ENCODE measurements at regions not wholly inside any gene's neighbourhood (a gene's known extent, or its start where the extent isn't known, plus 50 kb on each side); places are given as distances from the start of the nearest gene placed in this dataset.

GRCh38 chr13:38045278-38046048 lies 175.9 kb upstream of the TRPC4 start:
- ATAC-seq (no peak), DNase-seq (no peak)
- CTCF ChIA-PET: no interaction called here
- no peak overlapping the region for H3K27ac Mint-ChIP-seq
- peaks cover 26% of the 10 kb centered on the region for H3K9me3 Mint-ChIP-seq (ENCODE audit: insufficient read depth)
- H3K4me3 Mint-ChIP-seq: no peak overlapping the region
- no peaks in the 10 kb centered on the region for H3K36me3 Mint-ChIP-seq (ENCODE audit: low read depth)
- no peaks in the 10 kb centered on the region for H3K27me3 Mint-ChIP-seq (ENCODE audit: low read depth)
- POLR2A ChIA-PET: no interaction called here
- H3K4me1 Mint-ChIP-seq (ENCODE audit: low read depth): no peaks in the 10 kb centered on the region

GRCh38 chr13:38044067-38044466 lies 174.5 kb upstream of the TRPC4 start:
- Mint-ChIP-seq H3K4me1 (ENCODE audit: low read depth) (no peaks in the 10 kb centered on the region), H3K4me3 (no peak overlapping the region), H3K27me3 (ENCODE audit: low read depth) (no peaks in the 10 kb centered on the region), H3K9me3 (ENCODE audit: insufficient read depth) (peaks cover 26% of the 10 kb centered on the region), H3K27ac (no peak overlapping the region), H3K36me3 (ENCODE audit: low read depth) (no peaks in the 10 kb centered on the region)
- DNase-seq (no peak), ATAC-seq (no peak)
- ChIA-PET CTCF (no interaction called here), POLR2A (no interaction called here)

GRCh38 chr13:38042771-38043170 lies 173.2 kb upstream of the TRPC4 start:
- Mint-ChIP-seq H3K4me3 (no peak overlapping the region), H3K9me3 (ENCODE audit: insufficient read depth) (peaks cover 22% of the 10 kb centered on the region), H3K36me3 (ENCODE audit: low read depth) (no peaks in the 10 kb centered on the region), H3K27ac (no peak overlapping the region), H3K27me3 (ENCODE audit: low read depth) (no peaks in the 10 kb centered on the region), H3K4me1 (ENCODE audit: low read depth) (no peaks in the 10 kb centered on the region)
- DNase-seq (no peak), ATAC-seq (no peak)
- ChIA-PET POLR2A (no interaction called here), CTCF (interaction anchor here (0.6 kb wide), 1 partner anchor 710 kb away, joined by 4 read pairs; no protein-coding TSS in a partner anchor)

GRCh38 chr13:38024431-38024830 lies 154.9 kb upstream of the TRPC4 start:
- ChIA-PET POLR2A (no interaction called here), CTCF (no interaction called here)
- Mint-ChIP-seq H3K27ac (no peak overlapping the region), H3K4me3 (no peak overlapping the region), H3K27me3 (ENCODE audit: low read depth) (no peaks in the 10 kb centered on the region), H3K4me1 (ENCODE audit: low read depth) (no peaks in the 10 kb centered on the region), H3K36me3 (ENCODE audit: low read depth) (no peaks in the 10 kb centered on the region), H3K9me3 (ENCODE audit: insufficient read depth) (peaks cover 21% of the 10 kb centered on the region)
- DNase-seq: no peak
- no peak for ATAC-seq

GRCh38 chr13:38017320-38017719 lies 147.7 kb upstream of the TRPC4 start:
- no peaks in the 10 kb centered on the region for H3K27me3 Mint-ChIP-seq (ENCODE audit: low read depth)
- peaks cover 30% of the 10 kb centered on the region for H3K9me3 Mint-ChIP-seq (ENCODE audit: insufficient read depth)
- H3K36me3 Mint-ChIP-seq (ENCODE audit: low read depth): no peaks in the 10 kb centered on the region
- DNase-seq (no peak), ATAC-seq (no peak)
- no peaks in the 10 kb centered on the region for H3K4me1 Mint-ChIP-seq (ENCODE audit: low read depth)
- CTCF ChIA-PET: no interaction called here
- no peak overlapping the region for H3K27ac Mint-ChIP-seq
- H3K4me3 Mint-ChIP-seq: no peak overlapping the region
- POLR2A ChIA-PET: no interaction called here

GRCh38 chr13:38013676-38014075 lies 144.1 kb upstream of the TRPC4 start:
- DNase-seq (no peak), ATAC-seq (no peak)
- Mint-ChIP-seq H3K27me3 (ENCODE audit: low read depth) (no peaks in the 10 kb centered on the region), H3K4me3 (no peak overlapping the region), H3K36me3 (ENCODE audit: low read depth) (no peaks in the 10 kb centered on the region), H3K4me1 (ENCODE audit: low read depth) (no peaks in the 10 kb centered on the region), H3K27ac (no peak overlapping the region), H3K9me3 (ENCODE audit: insufficient read depth) (peaks cover 14% of the 10 kb centered on the region)
- ChIA-PET POLR2A (no interaction called here), CTCF (no interaction called here)

GRCh38 chr13:38012096-38012495 lies 142.5 kb upstream of the TRPC4 start:
- no peak for ATAC-seq
- Mint-ChIP-seq H3K27ac (no peak overlapping the region), H3K36me3 (ENCODE audit: low read depth) (no peaks in the 10 kb centered on the region), H3K4me3 (no peak overlapping the region), H3K4me1 (ENCODE audit: low read depth) (no peaks in the 10 kb centered on the region), H3K27me3 (ENCODE audit: low read depth) (no peaks in the 10 kb centered on the region), H3K9me3 (ENCODE audit: insufficient read depth) (peaks cover 3% of the 10 kb centered on the region)
- ChIA-PET POLR2A (no interaction called here), CTCF (no interaction called here)
- DNase-seq: no peak

- ChIA-PET POLR2A (no interaction called here), CTCF (no interaction called here)
- no peaks in the 10 kb centered on the region for H3K36me3 Mint-ChIP-seq (ENCODE audit: low read depth)
- ATAC-seq (no peak), DNase-seq (no peak)
- peaks cover 3% of the 10 kb centered on the region for H3K9me3 Mint-ChIP-seq (ENCODE audit: insufficient read depth)
- no peaks in the 10 kb centered on the region for H3K4me1 Mint-ChIP-seq (ENCODE audit: low read depth)
- no peaks in the 10 kb centered on the region for H3K27me3 Mint-ChIP-seq (ENCODE audit: low read depth)
- no peak overlapping the region for H3K27ac Mint-ChIP-seq
- no peak overlapping the region for H3K4me3 Mint-ChIP-seq
Observed at GRCh38 chr13:38008636-38009035, 139.1 kb upstream of the TRPC4 start.

GRCh38 chr13:38002606-38003005 lies 133.0 kb upstream of the TRPC4 start:
- ChIA-PET POLR2A (no interaction called here), CTCF (no interaction called here)
- H3K27me3 Mint-ChIP-seq (ENCODE audit: low read depth): no peaks in the 10 kb centered on the region
- H3K4me1 Mint-ChIP-seq (ENCODE audit: low read depth): no peaks in the 10 kb centered on the region
- no peak overlapping the region for H3K27ac Mint-ChIP-seq
- H3K36me3 Mint-ChIP-seq (ENCODE audit: low read depth): no peaks in the 10 kb centered on the region
- H3K4me3 Mint-ChIP-seq: no peak overlapping the region
- H3K9me3 Mint-ChIP-seq (ENCODE audit: insufficient read depth): peaks cover 4% of the 10 kb centered on the region
- ATAC-seq (no peak), DNase-seq (no peak)

- ChIA-PET CTCF (no interaction called here), POLR2A (no interaction called here)
- Mint-ChIP-seq H3K9me3 (ENCODE audit: insufficient read depth) (peaks cover 4% of the 10 kb centered on the region), H3K27ac (no peak overlapping the region), H3K36me3 (ENCODE audit: low read depth) (no peaks in the 10 kb centered on the region), H3K27me3 (ENCODE audit: low read depth) (no peaks in the 10 kb centered on the region), H3K4me3 (no peak overlapping the region), H3K4me1 (ENCODE audit: low read depth) (no peaks in the 10 kb centered on the region)
- no peak for ATAC-seq
- DNase-seq: no peak
Observed at GRCh38 chr13:37997641-37998040, 128.1 kb upstream of the TRPC4 start.

GRCh38 chr13:37995092-37995491 lies 125.5 kb upstream of the TRPC4 start:
- no peak for ATAC-seq
- Mint-ChIP-seq H3K27me3 (ENCODE audit: low read depth) (no peaks in the 10 kb centered on the region), H3K4me1 (ENCODE audit: low read depth) (no peaks in the 10 kb centered on the region), H3K27ac (no peak overlapping the region), H3K36me3 (ENCODE audit: low read depth) (no peaks in the 10 kb centered on the region), H3K4me3 (no peak overlapping the region), H3K9me3 (ENCODE audit: insufficient read depth) (no peaks in the 10 kb centered on the region)
- ChIA-PET POLR2A (no interaction called here), CTCF (no interaction called here)
- DNase-seq: no peak

- Mint-ChIP-seq H3K27ac (no peak overlapping the region), H3K4me3 (no peak overlapping the region), H3K9me3 (ENCODE audit: insufficient read depth) (no peaks in the 10 kb centered on the region), H3K4me1 (ENCODE audit: low read depth) (no peaks in the 10 kb centered on the region), H3K27me3 (ENCODE audit: low read depth) (no peaks in the 10 kb centered on the region), H3K36me3 (ENCODE audit: low read depth) (no peaks in the 10 kb centered on the region)
- POLR2A ChIA-PET: no interaction called here
- DNase-seq: no peak
- CTCF ChIA-PET: no interaction called here
- no peak for ATAC-seq
Observed at GRCh38 chr13:37986811-37987210, 117.2 kb upstream of the TRPC4 start.

GRCh38 chr13:37985281-37985680 lies 115.7 kb upstream of the TRPC4 start:
- no peak for DNase-seq
- ATAC-seq: no peak
- Mint-ChIP-seq H3K9me3 (ENCODE audit: insufficient read depth) (no peaks in the 10 kb centered on the region), H3K4me1 (ENCODE audit: low read depth) (no peaks in the 10 kb centered on the region), H3K36me3 (ENCODE audit: low read depth) (no peaks in the 10 kb centered on the region), H3K27ac (no peak overlapping the region), H3K4me3 (no peak overlapping the region), H3K27me3 (ENCODE audit: low read depth) (no peaks in the 10 kb centered on the region)
- ChIA-PET CTCF (no interaction called here), POLR2A (no interaction called here)

All from activated CD8-positive, alpha-beta T cell treated with anti-CD3 and anti-CD28 coated beads, Interleukin-2, amount 10 ng/mL, durations not matched to agents 7 days and 5 days (primary cell).